GM15510 (cell line): ENCODE measurements at regions not wholly inside any gene's neighbourhood (a gene's known extent, or its start where the extent isn't known, plus 50 kb on each side); places are given as distances from the start of the nearest gene placed in this dataset.

Source experiments
- POLR2A ChIP-seq: IDR thresholded peaks from 3 replicates; pipeline ENCODE4 v1.6.1; 2011; ENCODE audit warnings: borderline replicate concordance; ENCODE audit not compliant: insufficient read length; ENCODE audit errors: extremely low read depth

- no peak for TF ChIP-seq POLR2A
These were observed 51.3 kb upstream of the BOD1 start for GRCh38 chr5:173667702-173668101.

GRCh38 chr5:173668245-173668800, 51.9 kb upstream of the BOD1 start:
- TF ChIP-seq POLR2A, result no peak

GRCh38 chr5:173668910-173669309, 52.5 kb upstream of the BOD1 start:
- TF ChIP-seq POLR2A, result no peak

GRCh38 chr5:173669483-173669882, 53.0 kb upstream of the BOD1 start:
- no peak for TF ChIP-seq POLR2A

- no peak for TF ChIP-seq POLR2A
These were observed 53.7 kb upstream of the BOD1 start for GRCh38 chr5:173670130-173670651.

GRCh38 chr5:173670791-173671120, 54.3 kb upstream of the BOD1 start:
- no peak for TF ChIP-seq POLR2A

- TF ChIP-seq POLR2A, result no peak
These were observed 54.9 kb upstream of the BOD1 start for GRCh38 chr5:173671121-173671949.

GRCh38 chr5:173672166-173672565, 55.7 kb upstream of the BOD1 start:
- no peak for TF ChIP-seq POLR2A

GRCh38 chr5:173672891-173673290, 56.4 kb upstream of the BOD1 start:
- TF ChIP-seq POLR2A, result no peak

- TF ChIP-seq POLR2A, result no peak
These were observed 57.0 kb upstream of the BOD1 start for GRCh38 chr5:173673295-173674101.

GRCh38 chr5:173675287-173675996, 59.0 kb upstream of the BOD1 start:
- TF ChIP-seq POLR2A, result no peak

GRCh38 chr5:173676375-173676774, 59.9 kb upstream of the BOD1 start:
- no peak for TF ChIP-seq POLR2A

- TF ChIP-seq POLR2A, result no peak
These were observed 60.7 kb upstream of the BOD1 start for GRCh38 chr5:173677125-173677672.

- no peak for TF ChIP-seq POLR2A
These were observed 63.6 kb upstream of the BOD1 start for GRCh38 chr5:173679909-173680630.
